WERI-Rb-1 (cell line): ENCODE measurements at regions not wholly inside any gene's neighbourhood (a gene's known extent, or its start where the extent isn't known, plus 50 kb on each side); places are given as distances from the start of the nearest gene placed in this dataset.

Experiments
- DNase-seq: peaks from one replicate; pipeline ENCODE4 v3.0.0-alpha.2; 2020
- H3K27ac ChIP-seq: fragments of 250-450 bp; sonication (Bioruptor Pico); 2 replicates; pipeline ENCODE4 v1.5.1; 2020; ENCODE audit warnings: mild to moderate bottlenecking, moderate library complexity
- H3K27me3 ChIP-seq: fragments of 250-450 bp; sonication (Bioruptor Pico); 2 replicates; pipeline ENCODE4 v1.5.1; 2021; ENCODE audit warnings: mild to moderate bottlenecking, low read depth, moderate library complexity; ENCODE audit not compliant: insufficient read depth, severe bottlenecking
- H3K36me3 ChIP-seq: fragments of 250-450 bp; sonication (Bioruptor Pico); 2 replicates; pipeline ENCODE4 v1.5.1; 2020; ENCODE audit warnings: mild to moderate bottlenecking, moderate library complexity
- H3K4me3 ChIP-seq: 2 replicates; pipeline ENCODE4 v1.5.1; 2011; ENCODE audit warnings: low read depth, mild to moderate bottlenecking, control low read depth, low read length
- H3K9me3 ChIP-seq: fragments of 250-450 bp; sonication (Bioruptor Pico); 2 replicates; pipeline ENCODE4 v1.5.1; 2021; ENCODE audit warnings: mild to moderate bottlenecking, moderate library complexity; ENCODE audit not compliant: severe bottlenecking
- TF ChIP-seq, protein P1 (sequence below): IDR thresholded peaks from 2 replicates; pipeline ENCODE4 v1.5.1; 2011; ENCODE audit warnings: low read depth, mild to moderate bottlenecking, control low read depth, inconsistent platforms, low read length

DNA sequence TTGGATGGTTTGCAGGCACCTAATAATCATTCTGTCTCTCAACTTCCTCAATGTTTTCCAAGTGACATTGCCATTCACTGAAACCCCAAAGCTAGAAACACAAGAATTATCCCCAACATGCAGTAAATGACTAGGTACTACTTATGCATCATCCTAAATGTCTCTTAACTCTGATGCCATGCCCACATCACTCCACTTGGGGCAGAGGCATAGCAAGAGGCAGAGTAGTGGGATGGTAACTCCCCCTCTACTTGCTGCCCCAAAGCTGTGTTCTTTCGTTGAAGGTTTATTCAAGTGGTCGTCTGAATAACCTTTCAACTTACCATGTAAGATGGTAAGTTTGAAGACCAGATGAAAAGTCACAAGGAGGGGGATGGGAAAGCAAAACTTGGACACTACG lies 77.9 kb upstream of the SOX5 start:
- H3K4me3 ChIP-seq, result no peak overlapping the region
- no peaks in the 10 kb centered on the region for H3K9me3 ChIP-seq
- H3K27me3 ChIP-seq, result no peaks in the 10 kb centered on the region
- no peaks in the 10 kb centered on the region for H3K36me3 ChIP-seq
- DNase-seq, result no peak
- TF ChIP-seq, protein P1, sequence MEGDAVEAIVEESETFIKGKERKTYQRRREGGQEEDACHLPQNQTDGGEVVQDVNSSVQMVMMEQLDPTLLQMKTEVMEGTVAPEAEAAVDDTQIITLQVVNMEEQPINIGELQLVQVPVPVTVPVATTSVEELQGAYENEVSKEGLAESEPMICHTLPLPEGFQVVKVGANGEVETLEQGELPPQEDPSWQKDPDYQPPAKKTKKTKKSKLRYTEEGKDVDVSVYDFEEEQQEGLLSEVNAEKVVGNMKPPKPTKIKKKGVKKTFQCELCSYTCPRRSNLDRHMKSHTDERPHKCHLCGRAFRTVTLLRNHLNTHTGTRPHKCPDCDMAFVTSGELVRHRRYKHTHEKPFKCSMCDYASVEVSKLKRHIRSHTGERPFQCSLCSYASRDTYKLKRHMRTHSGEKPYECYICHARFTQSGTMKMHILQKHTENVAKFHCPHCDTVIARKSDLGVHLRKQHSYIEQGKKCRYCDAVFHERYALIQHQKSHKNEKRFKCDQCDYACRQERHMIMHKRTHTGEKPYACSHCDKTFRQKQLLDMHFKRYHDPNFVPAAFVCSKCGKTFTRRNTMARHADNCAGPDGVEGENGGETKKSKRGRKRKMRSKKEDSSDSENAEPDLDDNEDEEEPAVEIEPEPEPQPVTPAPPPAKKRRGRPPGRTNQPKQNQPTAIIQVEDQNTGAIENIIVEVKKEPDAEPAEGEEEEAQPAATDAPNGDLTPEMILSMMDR, result peak; percentile 14; the same call in 1 of the 2 replicates
- no peak overlapping the region for H3K27ac ChIP-seq

DNA sequence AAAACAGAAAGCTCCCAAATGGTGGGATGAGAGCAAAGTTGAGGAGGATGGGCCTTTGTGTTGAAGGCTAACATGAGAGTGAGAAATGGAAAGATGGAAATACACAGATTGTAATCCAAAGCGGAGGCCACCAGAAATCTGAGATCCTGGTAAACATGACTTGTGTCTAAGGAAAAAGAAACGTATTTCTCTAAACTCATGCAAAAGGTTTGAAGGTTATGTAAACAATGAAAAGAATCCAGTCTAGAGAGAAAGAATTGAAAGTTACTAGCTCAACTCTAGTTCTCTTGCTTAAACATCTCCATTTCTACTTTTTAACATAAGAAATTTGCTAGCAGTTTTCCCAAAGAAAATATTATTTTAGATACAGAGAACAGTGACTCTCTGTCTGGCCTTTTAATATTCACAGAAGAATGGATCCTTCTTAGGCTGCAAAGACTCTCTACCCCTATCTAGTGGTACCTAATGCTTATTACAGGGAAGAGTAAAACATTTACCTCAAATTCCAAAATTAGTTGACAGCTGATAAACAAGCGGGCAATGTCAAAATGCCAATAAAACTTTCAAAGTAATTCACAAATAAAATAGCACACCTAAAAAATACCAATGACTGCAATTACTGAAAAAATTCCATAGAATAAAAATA lies 75.8 kb upstream of the SOX5 start:
- H3K36me3 ChIP-seq, result no peaks in the 10 kb centered on the region
- no peaks in the 10 kb centered on the region for H3K9me3 ChIP-seq
- TF ChIP-seq, protein P1, result 0 out of 2 replicates have a peak, but pooled peaks have one; percentile 15
- H3K27me3 ChIP-seq, result no peaks in the 10 kb centered on the region
- H3K27ac ChIP-seq, result no peak overlapping the region
- H3K4me3 ChIP-seq, result no peak overlapping the region
- DNase-seq, result no peak

DNA sequence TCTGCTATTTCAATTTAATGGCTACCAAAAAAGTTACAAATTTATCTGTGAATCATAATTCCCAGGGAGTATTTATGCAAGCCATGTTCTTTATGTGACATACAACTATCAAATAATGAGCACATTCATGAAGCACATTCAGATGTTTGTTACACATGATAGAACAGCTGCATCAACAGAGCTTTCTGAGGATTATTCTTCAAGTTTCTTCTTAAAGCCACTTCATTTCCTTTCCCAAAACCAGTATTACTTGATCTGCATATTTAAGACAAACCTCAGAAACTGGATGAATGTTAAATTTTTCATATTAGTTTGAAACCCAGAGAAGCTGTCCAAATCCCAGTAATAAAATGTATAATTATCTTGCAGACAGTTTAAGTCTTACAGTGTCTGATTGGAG lies 73.6 kb upstream of the SOX5 start:
- TF ChIP-seq, protein P1, result no peak

DNA sequence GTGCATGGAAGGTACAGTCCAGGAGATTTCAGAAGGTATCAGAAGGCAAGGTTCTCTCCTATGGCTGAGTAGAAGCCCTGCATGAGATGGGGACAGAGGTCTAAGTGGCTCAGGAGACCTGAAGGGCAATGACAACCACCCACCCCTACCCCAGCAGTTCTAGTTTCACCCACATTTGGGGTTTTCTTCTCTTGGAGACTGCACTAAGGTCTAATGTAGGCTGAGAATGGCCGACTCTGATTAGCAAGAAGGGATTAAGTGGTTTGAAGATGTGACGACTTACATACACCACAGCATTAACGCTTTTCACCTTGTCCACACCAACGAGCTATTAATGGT lies 71.7 kb upstream of the SOX5 start:
- TF ChIP-seq, protein P1, result no peak
- no peaks in the 10 kb centered on the region for H3K9me3 ChIP-seq
- no peaks in the 10 kb centered on the region for H3K27me3 ChIP-seq
- H3K4me3 ChIP-seq, result no peak overlapping the region
- no peak overlapping the region for H3K27ac ChIP-seq
- DNase-seq, result no peak
- no peaks in the 10 kb centered on the region for H3K36me3 ChIP-seq

More for the DNA sequence above, 73.6 kb upstream of the SOX5 start:
- Histone ChIP-seq H3K4me3 (no peak overlapping the region), H3K27me3 (no peaks in the 10 kb centered on the region), H3K36me3 (no peaks in the 10 kb centered on the region), H3K27ac (no peak overlapping the region), H3K9me3 (no peaks in the 10 kb centered on the region)
- no peak for DNase-seq

DNA sequence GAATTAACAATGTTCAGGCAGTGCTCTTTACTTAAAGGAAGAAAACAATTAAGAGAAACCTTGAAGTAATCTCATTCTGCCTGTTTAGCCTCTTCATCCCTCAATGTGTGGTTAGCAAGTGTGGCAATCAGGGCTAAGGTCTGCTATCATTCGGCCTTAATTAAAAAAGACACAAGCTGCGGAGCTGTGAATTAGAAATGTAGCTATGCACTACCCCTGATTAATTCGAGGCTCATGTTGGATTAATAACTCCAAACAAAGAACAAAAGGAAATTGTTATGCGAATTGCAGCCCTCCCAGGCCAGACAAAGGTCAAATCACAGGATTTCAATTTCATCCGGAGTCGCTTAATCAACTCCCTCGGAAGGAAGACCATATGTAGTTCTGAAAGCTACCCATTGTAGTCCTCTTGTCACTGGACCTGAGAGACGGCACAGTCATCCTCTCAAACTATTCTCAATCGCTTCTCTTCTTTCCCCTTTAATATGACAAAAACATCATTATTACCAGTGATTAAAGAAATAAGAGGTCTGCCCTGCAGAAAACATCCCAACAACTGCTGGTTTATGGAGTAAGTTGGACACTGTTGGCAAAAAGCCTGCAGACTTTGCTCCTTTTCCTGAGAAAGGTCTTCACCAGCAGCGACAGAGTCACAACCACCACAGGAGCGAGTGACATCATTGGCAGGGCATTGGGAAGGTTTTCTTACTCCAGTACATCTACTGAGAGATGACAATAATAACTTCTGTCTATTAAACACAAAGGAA lies 71.1 kb upstream of the SOX5 start:
- Histone ChIP-seq H3K36me3 (no peaks in the 10 kb centered on the region), H3K9me3 (no peaks in the 10 kb centered on the region), H3K27me3 (no peaks in the 10 kb centered on the region), H3K27ac (no peak overlapping the region), H3K4me3 (no peak overlapping the region)
- DNase-seq, result no peak
- TF ChIP-seq, protein P1, result no peak

DNA sequence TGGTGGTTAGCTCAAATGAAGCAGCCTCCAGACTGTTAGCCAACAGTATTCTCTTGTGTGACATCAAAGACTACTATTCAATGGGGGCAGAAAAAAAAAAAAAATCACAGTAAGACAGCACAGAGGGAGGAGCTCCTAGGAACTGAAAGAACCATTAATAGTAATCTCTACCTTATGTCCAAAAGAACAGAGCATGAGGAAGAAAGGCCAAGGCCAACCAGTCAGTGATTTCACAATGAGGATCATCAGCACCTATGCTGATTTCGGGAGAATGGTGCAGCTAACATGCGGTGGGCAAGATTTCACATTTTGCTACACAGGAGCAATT lies 66.3 kb upstream of the SOX5 start:
- no peak overlapping the region for H3K27ac ChIP-seq
- H3K27me3 ChIP-seq, result no peaks in the 10 kb centered on the region
- DNase-seq, result no peak
- no peak overlapping the region for H3K4me3 ChIP-seq
- no peaks in the 10 kb centered on the region for H3K36me3 ChIP-seq
- no peaks in the 10 kb centered on the region for H3K9me3 ChIP-seq
- TF ChIP-seq, protein P1, result no peak
